Panc1 (cell line): ENCODE measurements at regions not wholly inside any gene's neighbourhood (a gene's known extent, or its start where the extent isn't known, plus 50 kb on each side); places are given as distances from the start of the nearest gene placed in this dataset.
"Not testable (repeated sequence)": the region's sequence is repeated elsewhere in the genome, so short reads cannot be mapped to it uniquely, and the experiment has no call there.

ENCODE experiments used
- ATAC-seq: fragments of 200-7000 bp; cut with Tn5 transposase; 2 replicates; pipeline ENCODE4 v1.9.1; 2020; ENCODE audit warnings: mild to moderate bottlenecking, moderate library complexity
- BruUV-seq: library from RNA; stranded (reverse); fragments of 400-500 nt; replicated peaks from 2 replicates; lab custom pipeline; 2021; lab: Mats Ljungman, UMichigan
- CTCF ChIA-PET: fragments of 300-600 bp; sonication (Branson Sonifier 250); formaldehyde crosslinking; loops from one replicate; lab custom pipeline; 2022; ENCODE audit warnings: antibody characterized with exemption; lab: Charles Lee
- POLR2A ChIA-PET: fragments of 300-600 bp; sonication (Branson Sonifier 250); formaldehyde crosslinking; loops from one replicate; lab custom pipeline; 2022; ENCODE audit warnings: antibody characterized with exemption; lab: Charles Lee
- DNase-seq: peaks from one replicate; pipeline ENCODE4 v3.0.0-alpha.2; 2010; ENCODE audit warnings: low read depth, low spot score
- H3K27ac ChIP-seq: 2 replicates; pipeline ENCODE4 v1.5.1; 2011; ENCODE audit warnings: mild to moderate bottlenecking, low read length, inconsistent platforms
- H3K27me3 ChIP-seq: fragments of 200-500 bp; sonication (Bioruptor generic); 2 replicates; pipeline ENCODE4 v1.6.0; 2014; ENCODE audit warnings: low read length, inconsistent platforms; ENCODE audit not compliant: control insufficient read depth, insufficient read depth
- H3K36me3 ChIP-seq: fragments of 200-500 bp; sonication (Bioruptor generic); 2 replicates; pipeline ENCODE4 v1.5.1; 2014; ENCODE audit warnings: inconsistent platforms, mild to moderate bottlenecking, low read length, moderate library complexity; ENCODE audit not compliant: control insufficient read depth, insufficient read depth
- H3K4me1 ChIP-seq: 2 replicates; pipeline ENCODE4 v1.5.1; 2011; ENCODE audit warnings: inconsistent platforms, mild to moderate bottlenecking, low read length, moderate library complexity; ENCODE audit not compliant: control insufficient read depth, insufficient read depth
- H3K4me3 ChIP-seq, 2 experiments: 2 replicates each; pipeline ENCODE4 v1.5.1; 2011 to 2012; ENCODE audit warnings: low read depth in 2 of 2, low read length in 2 of 2, mild to moderate bottlenecking in 2 of 2, inconsistent platforms in 1 of 2, moderate library complexity in 1 of 2
- H3K9me3 ChIP-seq: fragments of 200-500 bp; sonication (Bioruptor generic); 2 replicates; pipeline ENCODE4 v1.5.1; 2014; ENCODE audit warnings: low read depth, mild to moderate bottlenecking, inconsistent platforms, low read length, moderate library complexity; ENCODE audit not compliant: control insufficient read depth, insufficient read depth
- CTCF ChIP-seq: fragments of 450-650 bp; IDR thresholded peaks from 2 replicates; pipeline ENCODE4 v1.5.1; 2017; ENCODE audit warnings: mild to moderate bottlenecking
- POLR2AphosphoS5 ChIP-seq: IDR thresholded peaks from 2 replicates; pipeline ENCODE4 v1.6.1; 2012; ENCODE audit warnings: mild to moderate bottlenecking, low read depth, low read length, moderate library complexity
- REST ChIP-seq, 2 experiments: IDR thresholded peaks; 2 replicates each; pipeline ENCODE4 v1.6.1; 2011 to 2012; ENCODE audit warnings: low read depth in 2 of 2, control low read depth in 1 of 2, low read length in 1 of 2, mild to moderate bottlenecking in 1 of 2, moderate library complexity in 1 of 2; ENCODE audit not compliant: insufficient read depth in 1 of 2
- SIN3A ChIP-seq: IDR thresholded peaks from 2 replicates; pipeline ENCODE4 v1.6.1; 2012; ENCODE audit warnings: low read depth, mild to moderate bottlenecking, low read length, moderate library complexity, borderline replicate concordance; ENCODE audit not compliant: insufficient read depth
- TCF7L2 ChIP-seq: IDR thresholded peaks from 2 replicates; pipeline ENCODE4 v1.6.1; 2011; ENCODE audit warnings: mild to moderate bottlenecking, low read depth, low read length, inconsistent platforms
- in situ Hi-C: cut with HindIII; loops from 2 replicates; pipeline ENCODE4 v1.10.0; 2016; ENCODE audit warnings: low sequenced_read_pairs, low pct_unique_long_range_greater_than_20kb
- intact Hi-C: fragments of 100-400 bp; cut with micrococcal nuclease; formaldehyde crosslinking; loops from one replicate; pipeline ENCODE4 v1.10.0; 2022; ENCODE audit not compliant: unreplicated experiment

- intact Hi-C loops: no loop called here
- CTCF ChIA-PET: no interaction called here
- POLR2A ChIA-PET: no interaction called here
These were observed 193.6 kb upstream of the PIK3R1 start for GRCh38 chr5:68021916-68022315.

GRCh38 chr5:68021227-68021626 lies 194.3 kb upstream of the PIK3R1 start:
- in situ Hi-C loops: no loop called here
- no peaks in the 10 kb centered on the region for H3K9me3 ChIP-seq
- no peaks in the 10 kb centered on the region for H3K36me3 ChIP-seq
- H3K4me1 ChIP-seq: no peaks in the 10 kb centered on the region
- BruUV-seq: no TSS peak
- intact Hi-C loops: no loop called here
- no peak for DNase-seq
- ChIA-PET POLR2A (no interaction called here), CTCF (no interaction called here)
- no peak for ATAC-seq
- no peak overlapping the region for H3K27ac ChIP-seq
- TF ChIP-seq REST (IDR thresholded peaks at IDR 0.05; ENCODE audit: insufficient read depth in 1 of 2, low read depth in 2 of 2, low read length in 1 of 2): no peak
- TF ChIP-seq SIN3A: no peak
- no peak for TF ChIP-seq TCF7L2
- no peaks in the 10 kb centered on the region for H3K27me3 ChIP-seq
- no peak overlapping the region for H3K4me3 ChIP-seq

More at GRCh38 chr5:68021916-68022315, 193.6 kb upstream of the PIK3R1 start:
- no peak for ATAC-seq
- in situ Hi-C loops: no loop called here
- BruUV-seq: no TSS peak
- H3K4me1 ChIP-seq: no peaks in the 10 kb centered on the region
- no peaks in the 10 kb centered on the region for H3K27me3 ChIP-seq
- DNase-seq: no peak
- TF ChIP-seq CTCF: no peak
- no peak for TF ChIP-seq REST (IDR thresholded peaks at IDR 0.05; ENCODE audit: insufficient read depth in 1 of 2, low read depth in 2 of 2, low read length in 1 of 2)
- TF ChIP-seq SIN3A: no peak
- no peak for TF ChIP-seq TCF7L2
- TF ChIP-seq POLR2AphosphoS5: no peak
- H3K27ac ChIP-seq: no peak overlapping the region
- no peaks in the 10 kb centered on the region for H3K36me3 ChIP-seq
- H3K9me3 ChIP-seq: no peaks in the 10 kb centered on the region
- H3K4me3 ChIP-seq: no peak overlapping the region

- H3K4me3 ChIP-seq, H3K27ac ChIP-seq, H3K9me3 ChIP-seq, BruUV-seq, POLR2A ChIA-PET, H3K4me1 ChIP-seq, H3K36me3 ChIP-seq, ATAC-seq, in situ Hi-C loops, H3K27me3 ChIP-seq, DNase-seq, CTCF ChIA-PET, intact Hi-C loops: not testable (repeated sequence)
These were observed 195.0 kb upstream of the PIK3R1 start for GRCh38 chr5:68020461-68020969.
